PC-9 (cell line): ENCODE measurements at regions not wholly inside any gene's neighbourhood (a gene's known extent, or its start where the extent isn't known, plus 50 kb on each side); places are given as distances from the start of the nearest gene placed in this dataset.

Experiments used
- BruUV-seq: library from RNA; stranded (reverse); fragments of 400-500 nt; replicated peaks from 2 replicates; lab custom pipeline; 2021; lab: Mats Ljungman, UMichigan
- CTCF ChIA-PET: fragments of 300-600 bp; sonication (Branson Sonifier 250); formaldehyde crosslinking; loops from one replicate; lab custom pipeline; 2022; ENCODE audit warnings: antibody characterized with exemption; lab: Charles Lee
- POLR2A ChIA-PET: fragments of 300-600 bp; sonication (Branson Sonifier 250); formaldehyde crosslinking; loops from one replicate; lab custom pipeline; 2022; ENCODE audit warnings: antibody characterized with exemption; ENCODE audit not compliant: unreplicated experiment; lab: Charles Lee
- DNase-seq, 2 experiments: peaks; one replicate each; pipeline versions ENCODE4 v3.0.0 to v3.0.0-alpha.2; 2015 to 2022; ENCODE audit warnings: mixed read lengths in 1 of 2
- H2AFZ ChIP-seq: fragments of 200-600 bp; sonication (generic); 2 replicates; pipeline ENCODE4 v1.8.1; 2017; ENCODE audit warnings: antibody characterized with exemption
- H3F3A ChIP-seq: fragments of 200-600 bp; sonication (generic); 2 replicates; pipeline ENCODE4 v1.8.1; 2017; ENCODE audit warnings: antibody characterized with exemption, mild to moderate bottlenecking, low read depth; ENCODE audit not compliant: insufficient read depth
- H3K27ac ChIP-seq: fragments of 200-600 bp; sonication (generic); 2 replicates; pipeline ENCODE4 v1.6.1; 2016; ENCODE audit warnings: mixed run types
- H3K27me3 ChIP-seq: fragments of 200-600 bp; sonication (generic); 2 replicates; pipeline ENCODE4 v1.6.1; 2016; ENCODE audit warnings: low read depth, mixed run types; ENCODE audit not compliant: insufficient read depth
- H3K36me3 ChIP-seq: fragments of 200-600 bp; sonication (generic); 2 replicates; pipeline ENCODE4 v1.6.1; 2016; ENCODE audit warnings: low read depth, mixed run types
- H3K4me1 ChIP-seq: fragments of 200-600 bp; sonication (generic); replicated peaks from 2 replicates; pipeline ENCODE4 v1.6.1; 2016; ENCODE audit warnings: mixed run types; ENCODE audit not compliant: insufficient read depth
- H3K4me2 ChIP-seq: fragments of 200-600 bp; sonication (generic); 2 replicates; pipeline ENCODE4 v1.6.1; 2017; ENCODE audit warnings: mixed run types
- H3K4me3 ChIP-seq: fragments of 200-600 bp; sonication (generic); 2 replicates; pipeline ENCODE4 v1.6.1; 2016; ENCODE audit warnings: mixed run types
- H3K79me2 ChIP-seq: fragments of 200-600 bp; sonication (generic); 2 replicates; pipeline ENCODE4 v1.6.1; 2017; ENCODE audit warnings: low read depth, mixed run types
- H3K9me2 ChIP-seq: fragments of 200-600 bp; sonication (generic); 2 replicates; pipeline ENCODE4 v1.8.1; 2017; ENCODE audit warnings: mild to moderate bottlenecking; ENCODE audit not compliant: insufficient read depth
- H3K9me3 ChIP-seq: fragments of 200-600 bp; sonication (generic); 2 replicates; pipeline ENCODE4 v1.8.1; 2016; ENCODE audit warnings: low read depth; ENCODE audit not compliant: insufficient read depth
- H4K20me1 ChIP-seq: fragments of 200-600 bp; sonication (generic); 2 replicates; pipeline ENCODE4 v1.8.1; 2017; ENCODE audit not compliant: insufficient read depth
- EZH2 ChIP-seq: fragments of 200-600 bp; sonication (generic); IDR thresholded peaks from 2 replicates; pipeline ENCODE4 v1.8.0; 2017; ENCODE audit warnings: antibody characterized with exemption, low read depth
- intact Hi-C: fragments of 100-400 bp; cut with micrococcal nuclease; formaldehyde crosslinking; loops from one replicate; pipeline ENCODE4 v1.10.0; 2022; ENCODE audit not compliant: unreplicated experiment
- TF ChIP-seq, protein P1 (sequence below): fragments of 200-600 bp; sonication (generic); conservative IDR thresholded peaks from 2 replicates; pipeline ENCODE4 v1.6.1; 2017; ENCODE audit warnings: mixed run types, antibody characterized with exemption, mild to moderate bottlenecking, moderate library complexity

DNA sequence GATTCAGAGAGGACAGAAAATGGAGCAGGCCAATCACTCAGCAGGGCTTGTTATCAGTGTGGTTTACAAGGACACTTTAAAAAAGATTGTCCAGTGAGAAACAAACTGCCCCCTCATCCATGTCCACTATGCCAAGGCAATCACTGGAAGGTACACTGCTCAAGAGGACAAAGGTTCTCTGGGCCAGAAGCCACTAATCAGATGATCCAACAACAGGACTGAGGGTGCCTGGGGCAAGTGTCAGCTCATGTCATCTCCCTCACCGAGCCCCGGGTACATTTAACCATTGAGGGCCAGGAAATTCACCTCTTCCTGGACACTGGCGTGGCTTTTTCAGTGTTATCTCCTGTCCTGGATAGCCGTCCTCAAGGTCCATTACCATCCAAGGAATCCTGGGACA is 513.7 kb upstream of the EPHA6 start:
- Histone ChIP-seq H3F3A (no peaks in the 10 kb centered on the region), H3K79me2 (no peaks in the 10 kb centered on the region), H3K4me1 (no peaks in the 10 kb centered on the region), H3K36me3 (no peaks in the 10 kb centered on the region), H3K9me3 (no peaks in the 10 kb centered on the region), H2AFZ (no peak overlapping the region), H3K4me2 (no peak overlapping the region), H3K27ac (no peak overlapping the region), H3K4me3 (no peak overlapping the region), H3K9me2 (no peaks in the 10 kb centered on the region), H3K27me3 (no peaks in the 10 kb centered on the region), H4K20me1 (no peaks in the 10 kb centered on the region)
- intact Hi-C loops = no loop called here
- ChIA-PET CTCF (no interaction called here), POLR2A (no interaction called here)
- BruUV-seq = no TSS peak
- no peak for TF ChIP-seq EZH2
- TF ChIP-seq, protein P1, sequence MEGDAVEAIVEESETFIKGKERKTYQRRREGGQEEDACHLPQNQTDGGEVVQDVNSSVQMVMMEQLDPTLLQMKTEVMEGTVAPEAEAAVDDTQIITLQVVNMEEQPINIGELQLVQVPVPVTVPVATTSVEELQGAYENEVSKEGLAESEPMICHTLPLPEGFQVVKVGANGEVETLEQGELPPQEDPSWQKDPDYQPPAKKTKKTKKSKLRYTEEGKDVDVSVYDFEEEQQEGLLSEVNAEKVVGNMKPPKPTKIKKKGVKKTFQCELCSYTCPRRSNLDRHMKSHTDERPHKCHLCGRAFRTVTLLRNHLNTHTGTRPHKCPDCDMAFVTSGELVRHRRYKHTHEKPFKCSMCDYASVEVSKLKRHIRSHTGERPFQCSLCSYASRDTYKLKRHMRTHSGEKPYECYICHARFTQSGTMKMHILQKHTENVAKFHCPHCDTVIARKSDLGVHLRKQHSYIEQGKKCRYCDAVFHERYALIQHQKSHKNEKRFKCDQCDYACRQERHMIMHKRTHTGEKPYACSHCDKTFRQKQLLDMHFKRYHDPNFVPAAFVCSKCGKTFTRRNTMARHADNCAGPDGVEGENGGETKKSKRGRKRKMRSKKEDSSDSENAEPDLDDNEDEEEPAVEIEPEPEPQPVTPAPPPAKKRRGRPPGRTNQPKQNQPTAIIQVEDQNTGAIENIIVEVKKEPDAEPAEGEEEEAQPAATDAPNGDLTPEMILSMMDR = no peak
- DNase-seq = no peak

DNA sequence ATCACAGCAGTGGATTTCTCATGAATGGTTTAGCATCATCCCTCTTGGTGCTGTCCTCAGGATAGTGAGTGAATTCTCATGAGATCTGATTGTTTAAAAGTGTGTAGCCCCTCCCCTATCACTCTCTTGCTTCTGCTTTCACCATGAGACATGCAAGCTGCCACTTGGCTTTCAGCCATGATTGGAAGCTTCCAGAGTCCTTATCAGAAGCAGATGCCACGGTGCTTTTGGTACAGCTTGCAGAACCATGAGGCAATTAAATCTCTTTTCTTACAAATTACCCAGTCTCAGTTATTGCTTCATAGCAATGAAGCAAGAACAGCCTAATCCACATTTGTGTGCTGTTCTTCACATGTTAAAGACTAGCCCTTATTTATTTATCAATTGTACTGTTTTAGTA is 495.2 kb upstream of the EPHA6 start:
- Histone ChIP-seq H3F3A (no peaks in the 10 kb centered on the region; the same call in 1 of the 2 replicates), H3K4me1 (no peaks in the 10 kb centered on the region), H3K79me2 (no peaks in the 10 kb centered on the region), H3K4me3 (no peak overlapping the region), H3K9me3 (no peaks in the 10 kb centered on the region), H4K20me1 (no peaks in the 10 kb centered on the region), H2AFZ (no peak overlapping the region), H3K36me3 (no peaks in the 10 kb centered on the region), H3K27ac (no peak overlapping the region), H3K4me2 (no peak overlapping the region), H3K27me3 (no peaks in the 10 kb centered on the region), H3K9me2 (no peaks in the 10 kb centered on the region)
- TF ChIP-seq, protein P1 = no peak
- TF ChIP-seq EZH2 = no peak
- no TSS peak for BruUV-seq
- intact Hi-C loops = no loop called here
- no peak for DNase-seq
- POLR2A ChIA-PET = no interaction called here
- CTCF ChIA-PET = interaction anchor here (0.7 kb wide), 1 partner anchor 274 kb away, joined by 3 read pairs; no protein-coding TSS in a partner anchor

DNA sequence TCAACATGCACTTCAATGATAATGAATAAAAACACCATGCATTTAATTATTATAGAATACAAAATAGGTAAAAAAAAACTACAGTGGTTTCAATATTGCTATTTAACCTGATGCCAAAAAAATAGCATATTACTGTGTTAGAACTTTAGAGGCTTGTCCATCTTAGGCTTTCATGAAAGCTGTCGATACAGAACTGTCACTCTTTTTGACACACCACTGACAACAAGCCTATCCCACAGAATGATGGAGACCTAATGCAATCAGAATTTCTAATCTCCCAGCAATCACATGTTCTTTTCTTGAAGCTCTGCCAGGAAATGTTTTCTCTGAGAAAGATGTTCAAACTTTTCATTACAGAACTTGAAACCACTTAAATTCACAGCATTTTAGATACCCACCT is 490.3 kb upstream of the EPHA6 start:
- H3K27ac ChIP-seq = no peak overlapping the region
- CTCF ChIA-PET = no interaction called here
- POLR2A ChIA-PET = no interaction called here
- H4K20me1 ChIP-seq = no peaks in the 10 kb centered on the region
- no peaks in the 10 kb centered on the region for H3K9me2 ChIP-seq
- H3K4me2 ChIP-seq = no peak overlapping the region
- BruUV-seq = no TSS peak
- intact Hi-C loops = no loop called here
- no peaks in the 10 kb centered on the region for H3K4me1 ChIP-seq
- no peak for TF ChIP-seq EZH2
- TF ChIP-seq, protein P1 = no peak
- H3K36me3 ChIP-seq = no peaks in the 10 kb centered on the region
- no peaks in the 10 kb centered on the region for H3K79me2 ChIP-seq
- no peak for DNase-seq
- H2AFZ ChIP-seq = no peak overlapping the region
- no peaks in the 10 kb centered on the region for H3K9me3 ChIP-seq
- no peaks in the 10 kb centered on the region; the same call in 1 of the 2 replicates for H3F3A ChIP-seq
- no peaks in the 10 kb centered on the region for H3K27me3 ChIP-seq
- H3K4me3 ChIP-seq = no peak overlapping the region
